GM21423 (cell line): ENCODE measurements at regions not wholly inside any gene's neighbourhood (a gene's known extent, or its start where the extent isn't known, plus 50 kb on each side); places are given as distances from the start of the nearest gene placed in this dataset.
"Not testable (repeated sequence)": the region's sequence is repeated elsewhere in the genome, so short reads cannot be mapped to it uniquely, and the experiment has no call there.

Experiments
- ATAC-seq: cut with Tn5 transposase; IDR thresholded peaks from one replicate; pipeline ENCODE4 v1.9.1; 2021; ENCODE audit warnings: mild to moderate bottlenecking, moderate library complexity; ENCODE audit not compliant: unreplicated experiment

GRCh38 chrX:51148848-51149247 lies 183.8 kb upstream of the NUDT10 start:
- no peak for ATAC-seq

- no peak for ATAC-seq
These were observed 180.9 kb upstream of the NUDT10 start for GRCh38 chrX:51151734-51152133.

GRCh38 chrX:51155157-51155556 lies 177.5 kb upstream of the NUDT10 start:
- no peak for ATAC-seq

- no peak for ATAC-seq
These were observed 177.1 kb upstream of the NUDT10 start for GRCh38 chrX:51155566-51155965.

- ATAC-seq: no peak
These were observed 174.4 kb upstream of the NUDT10 start for GRCh38 chrX:51158231-51158630.

- not testable (repeated sequence) for ATAC-seq
These were observed 173.2 kb upstream of the NUDT10 start for GRCh38 chrX:51159378-51159777.

GRCh38 chrX:51163730-51164129 lies 168.9 kb upstream of the NUDT10 start:
- ATAC-seq: no peak

GRCh38 chrX:51178356-51178900 lies 154.2 kb upstream of the NUDT10 start:
- not testable (repeated sequence) for ATAC-seq

- not testable (repeated sequence) for ATAC-seq
These were observed 152.8 kb upstream of the NUDT10 start for GRCh38 chrX:51179805-51180204.

GRCh38 chrX:51182545-51182944 lies 150.1 kb upstream of the NUDT10 start:
- no peak for ATAC-seq

- no peak for ATAC-seq
These were observed 140.5 kb upstream of the NUDT10 start for GRCh38 chrX:51192104-51192503.

GRCh38 chrX:51215266-51215665 lies 117.4 kb upstream of the NUDT10 start:
- ATAC-seq: no peak

- no peak for ATAC-seq
These were observed 116.8 kb upstream of the NUDT10 start for GRCh38 chrX:51215856-51216255.

- no peak for ATAC-seq
These were observed 90.4 kb upstream of the NUDT10 start for GRCh38 chrX:51242212-51242611.

- ATAC-seq: no peak
These were observed 75.1 kb upstream of the NUDT10 start for GRCh38 chrX:51257490-51257889.

- not testable (repeated sequence) for ATAC-seq
These were observed 70.4 kb upstream of the NUDT10 start for GRCh38 chrX:51262271-51262670.

GRCh38 chrX:51272638-51273037 lies 60.0 kb upstream of the NUDT10 start:
- no peak for ATAC-seq

GRCh38 chrX:51281758-51282318 lies 50.8 kb upstream of the NUDT10 start:
- ATAC-seq: no peak
